CD4-positive, alpha-beta memory T cell (primary cell): ENCODE measurements at regions not wholly inside any gene's neighbourhood (a gene's known extent, or its start where the extent isn't known, plus 50 kb on each side); places are given as distances from the start of the nearest gene placed in this dataset.

Experiments
- CTCF ChIA-PET: fragments of 350-600 bp; sonication (Branson Sonifier 250); formaldehyde crosslinking; loops from one replicate; lab custom pipeline; 2021; ENCODE audit warnings: inconsistent platforms; ENCODE audit not compliant: partially characterized antibody; lab: Charles Lee
- POLR2A ChIA-PET: fragments of 350-600 bp; sonication (Branson Sonifier 250); formaldehyde crosslinking; loops from one replicate; lab custom pipeline; 2021; ENCODE audit not compliant: partially characterized antibody; lab: Charles Lee
- DNase-seq, 5 donors: peaks; one replicate each; pipeline versions ENCODE4 v3.0.0 to v3.0.0-alpha.2; 2020 to 2022; ENCODE audit warnings: mixed read lengths in 1 of 5
- H3K27ac ChIP-seq: one replicate; pipeline ENCODE4 v1.7.0; 2013; ENCODE audit warnings: low read depth, low read length
- H3K27me3 ChIP-seq: 2 replicates; pipeline ENCODE4 v1.7.0; 2013; ENCODE audit warnings: mild to moderate bottlenecking, low read length, moderate library complexity; ENCODE audit not compliant: insufficient read depth
- H3K36me3 ChIP-seq: 2 replicates; pipeline ENCODE4 v1.7.0; 2013; ENCODE audit warnings: mild to moderate bottlenecking, low read length, moderate library complexity; ENCODE audit not compliant: insufficient read depth
- H3K4me1 ChIP-seq: 2 replicates; pipeline ENCODE4 v1.7.0; 2013; ENCODE audit warnings: mild to moderate bottlenecking, low read length, moderate library complexity; ENCODE audit not compliant: insufficient read depth
- H3K4me3 ChIP-seq, 2 donors: one replicate each; pipeline ENCODE4 v1.7.0; 2013; ENCODE audit warnings: low read length in 2 of 2, mild to moderate bottlenecking in 1 of 2
- H3K9me3 ChIP-seq, 2 donors: one replicate each; pipeline ENCODE4 v1.7.0; 2013; ENCODE audit warnings: low read length in 2 of 2, control low read depth in 1 of 2; ENCODE audit not compliant: control insufficient read depth in 1 of 2
- H3K27ac Mint-ChIP-seq, 7 donors: one replicate each; pipeline ENCODE4 v1.8.0; 2020 to 2021; ENCODE audit warnings: mixed read lengths in 7 of 7, mild to moderate bottlenecking in 6 of 7, inconsistent platforms in 3 of 7, moderate library complexity in 3 of 7
- H3K27me3 Mint-ChIP-seq, 2 donors: one replicate each; pipeline ENCODE4 v1.8.0; 2020 to 2021; ENCODE audit warnings: mixed read lengths in 2 of 2
- H3K36me3 Mint-ChIP-seq, 2 donors: one replicate each; pipeline ENCODE4 v1.8.0; 2020 to 2021; ENCODE audit warnings: mixed read lengths in 2 of 2, inconsistent platforms in 1 of 2, mild to moderate bottlenecking in 1 of 2
- H3K4me1 Mint-ChIP-seq, 4 donors: one replicate each; pipeline ENCODE4 v1.8.0; 2020 to 2021; ENCODE audit warnings: mixed read lengths in 4 of 4, mild to moderate bottlenecking in 1 of 4
- H3K4me3 Mint-ChIP-seq, 8 donors: one replicate each; pipeline ENCODE4 v1.8.0; 2020 to 2021; ENCODE audit warnings: mixed read lengths in 8 of 8, mild to moderate bottlenecking in 7 of 8, moderate library complexity in 6 of 8, inconsistent platforms in 3 of 8
- H3K9me3 Mint-ChIP-seq, 8 donors: one replicate each; pipeline ENCODE4 v1.8.0; 2020 to 2021; ENCODE audit warnings: mixed read lengths in 8 of 8, mild to moderate bottlenecking in 5 of 8, inconsistent platforms in 3 of 8, moderate library complexity in 1 of 8
- intact Hi-C: fragments of 100-400 bp; cut with micrococcal nuclease; formaldehyde crosslinking; loops from one replicate; pipeline ENCODE4 v1.15.1; 2023

DNA sequence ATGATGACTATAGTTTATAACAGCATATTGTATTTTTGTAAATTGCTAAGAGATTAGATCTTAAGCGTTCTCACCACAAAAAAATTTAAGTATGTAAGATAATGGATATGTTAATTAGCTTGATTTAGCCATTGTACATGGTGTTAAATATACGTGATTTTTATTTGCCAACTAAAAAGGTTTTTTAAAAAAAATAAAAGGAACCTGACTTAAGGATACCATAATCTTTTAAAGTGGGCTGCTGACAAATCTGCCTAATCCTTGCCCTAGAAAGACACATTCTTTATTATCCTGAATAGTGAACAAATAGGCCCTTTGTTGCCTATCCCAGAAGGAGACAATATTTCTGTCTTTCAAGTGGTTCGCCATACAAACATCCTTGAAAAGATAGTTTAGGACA, 94.6 kb upstream of the FAM47C start:
- no peaks in the 10 kb centered on the region for H3K36me3 ChIP-seq
- no peaks in the 10 kb centered on the region for H3K27me3 ChIP-seq
- Mint-ChIP-seq H3K27ac (no peak overlapping the region), H3K27me3 (no peaks in the 10 kb centered on the region), H3K4me1 (no peaks in the 10 kb centered on the region), H3K4me3 (no peak overlapping the region), H3K36me3 (no peaks in the 10 kb centered on the region), H3K9me3 (peaks cover 0 to 7% (median 0%) of the 10 kb centered on the region in 8 donors)
- ChIA-PET CTCF (no interaction called here), POLR2A (no interaction called here)
- no peak overlapping the region for H3K27ac ChIP-seq
- intact Hi-C loops, result no loop called here
- H3K9me3 ChIP-seq, result no peaks in the 10 kb centered on the region
- DNase-seq, result no peak
- no peaks in the 10 kb centered on the region for H3K4me1 ChIP-seq
- no peak overlapping the region for H3K4me3 ChIP-seq

DNA sequence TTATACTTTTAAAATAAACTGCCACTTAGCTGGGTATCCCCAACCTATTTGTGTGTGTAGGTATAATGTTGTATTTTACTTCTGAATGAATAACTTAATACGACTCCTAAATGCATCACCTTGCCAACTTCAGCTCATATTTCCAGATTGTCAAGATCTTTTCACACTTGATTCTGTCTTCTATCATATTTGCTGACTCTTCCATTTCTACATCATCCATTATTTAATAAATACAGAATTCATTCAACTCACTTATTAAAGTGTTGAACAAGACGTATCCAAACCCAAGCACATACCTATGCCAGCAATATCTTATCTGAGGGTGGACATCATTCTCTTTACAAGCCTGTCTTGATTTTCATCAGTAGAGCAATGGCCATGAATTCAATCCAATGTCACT, 91.2 kb upstream of the FAM47C start:
- H3K4me1 Mint-ChIP-seq, result no peaks in the 10 kb centered on the region
- H3K36me3 Mint-ChIP-seq, result no peaks in the 10 kb centered on the region
- Histone ChIP-seq H3K27ac (no peak overlapping the region), H3K9me3 (no peaks in the 10 kb centered on the region), H3K4me3 (no peak overlapping the region), H3K4me1 (no peaks in the 10 kb centered on the region), H3K27me3 (no peaks in the 10 kb centered on the region), H3K36me3 (no peaks in the 10 kb centered on the region)
- peaks cover 0 to 7% (median 0%) of the 10 kb centered on the region in 8 donors for H3K9me3 Mint-ChIP-seq
- ChIA-PET CTCF (no interaction called here), POLR2A (no interaction called here)
- intact Hi-C loops, result no loop called here
- no peak overlapping the region for H3K4me3 Mint-ChIP-seq
- no peak overlapping the region for H3K27ac Mint-ChIP-seq
- no peak for DNase-seq
- no peaks in the 10 kb centered on the region for H3K27me3 Mint-ChIP-seq

DNA sequence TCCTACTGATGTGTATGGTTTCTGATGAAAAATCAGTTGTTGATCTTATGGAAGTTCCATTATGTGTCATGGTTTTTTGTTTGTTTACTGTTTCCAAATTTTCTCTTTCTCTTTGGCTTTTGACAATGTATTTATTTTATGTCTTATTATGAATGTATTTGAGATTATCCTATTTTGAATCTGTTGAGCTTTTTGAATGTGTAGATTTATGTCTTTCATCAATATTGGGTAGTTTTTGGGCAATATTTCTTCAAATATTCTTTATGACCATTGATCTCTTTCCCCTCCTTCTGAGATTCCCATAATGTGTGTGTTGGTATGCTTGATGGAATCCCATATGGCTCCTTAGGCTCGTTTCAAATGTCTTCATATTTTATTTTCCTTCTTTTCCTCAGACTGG, 80.5 kb upstream of the FAM47C start:
- ChIA-PET CTCF (no interaction called here), POLR2A (no interaction called here)
- intact Hi-C loops, result no loop called here
- Histone ChIP-seq H3K4me1 (no peaks in the 10 kb centered on the region), H3K36me3 (no peaks in the 10 kb centered on the region), H3K4me3 (no peak overlapping the region), H3K9me3 (no peaks in the 10 kb centered on the region), H3K27me3 (no peaks in the 10 kb centered on the region), H3K27ac (no peak overlapping the region)
- no peak for DNase-seq
- no peaks in the 10 kb centered on the region for H3K36me3 Mint-ChIP-seq
- no peak overlapping the region for H3K27ac Mint-ChIP-seq
- no peaks in the 10 kb centered on the region for H3K4me1 Mint-ChIP-seq
- H3K27me3 Mint-ChIP-seq, result no peaks in the 10 kb centered on the region
- H3K9me3 Mint-ChIP-seq, result peaks cover 0 to 22% (median 8%) of the 10 kb centered on the region in 8 donors
- no peak overlapping the region for H3K4me3 Mint-ChIP-seq

DNA sequence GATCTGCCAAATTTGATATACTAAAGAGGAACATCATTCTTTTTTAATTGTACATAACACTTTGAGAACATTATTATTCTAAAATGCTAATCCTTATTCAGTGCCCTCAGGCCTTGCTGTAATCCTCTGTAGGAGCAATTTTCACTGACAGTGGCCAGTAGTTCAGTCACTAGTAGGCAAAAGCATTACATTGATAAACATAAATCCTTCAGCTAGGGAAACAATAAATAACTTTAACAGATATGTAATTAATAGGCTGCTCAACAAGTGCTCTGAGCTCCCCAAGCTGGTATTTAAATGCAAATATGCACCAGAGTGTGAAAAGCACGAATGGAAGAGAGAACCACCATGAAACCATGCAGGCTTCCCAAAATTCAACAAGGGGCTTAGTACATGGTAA, 77.7 kb upstream of the FAM47C start:
- CTCF ChIA-PET, result no interaction called here
- no peaks in the 10 kb centered on the region for H3K27me3 Mint-ChIP-seq

DNA sequence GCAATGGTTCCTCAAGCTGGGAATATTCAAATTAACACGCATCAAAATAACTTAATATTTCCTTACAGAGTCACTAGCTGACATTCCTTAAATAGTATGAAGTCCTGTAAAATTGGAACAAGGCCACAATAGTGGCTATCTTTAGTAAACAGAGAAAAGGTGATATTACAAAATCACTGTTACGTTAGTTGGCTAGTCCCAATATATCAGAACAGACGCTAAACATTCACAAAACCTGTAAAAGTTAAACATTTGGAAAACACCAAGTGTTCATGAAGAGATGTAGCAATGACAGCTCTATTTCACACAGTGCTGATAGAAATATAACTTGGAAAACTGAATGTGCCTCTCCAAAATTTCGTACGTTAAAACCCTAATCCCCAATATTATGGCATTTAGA, 61.0 kb upstream of the FAM47C start:
- ChIA-PET POLR2A (no interaction called here), CTCF (no interaction called here)
- no peak for DNase-seq
- H3K4me3 Mint-ChIP-seq, result no peak overlapping the region
- Histone ChIP-seq H3K27me3 (no peaks in the 10 kb centered on the region), H3K27ac (no peak overlapping the region), H3K36me3 (no peaks in the 10 kb centered on the region), H3K9me3 (no peaks in the 10 kb centered on the region), H3K4me1 (no peaks in the 10 kb centered on the region), H3K4me3 (no peak overlapping the region)
- no peaks in the 10 kb centered on the region for H3K4me1 Mint-ChIP-seq
- intact Hi-C loops, result no loop called here
- no peaks in the 10 kb centered on the region for H3K9me3 Mint-ChIP-seq
- H3K27ac Mint-ChIP-seq, result no peak overlapping the region
- no peaks in the 10 kb centered on the region for H3K27me3 Mint-ChIP-seq
- H3K36me3 Mint-ChIP-seq, result no peaks in the 10 kb centered on the region

More for the DNA sequence above, 77.7 kb upstream of the FAM47C start:
- no peaks in the 10 kb centered on the region for H3K36me3 Mint-ChIP-seq
- no peaks in the 10 kb centered on the region for H3K27me3 ChIP-seq
- no peaks in the 10 kb centered on the region for H3K4me1 Mint-ChIP-seq
- H3K9me3 ChIP-seq, result no peaks in the 10 kb centered on the region
- H3K4me1 ChIP-seq, result no peaks in the 10 kb centered on the region
- no peaks in the 10 kb centered on the region for H3K36me3 ChIP-seq
- H3K4me3 Mint-ChIP-seq, result no peak overlapping the region
- no peak for DNase-seq
- H3K27ac Mint-ChIP-seq, result no peak overlapping the region
- intact Hi-C loops, result no loop called here
- H3K27ac ChIP-seq, result no peak overlapping the region
- POLR2A ChIA-PET, result no interaction called here
- peaks cover 0 to 22% (median 7%) of the 10 kb centered on the region in 8 donors for H3K9me3 Mint-ChIP-seq
- no peak overlapping the region for H3K4me3 ChIP-seq

DNA sequence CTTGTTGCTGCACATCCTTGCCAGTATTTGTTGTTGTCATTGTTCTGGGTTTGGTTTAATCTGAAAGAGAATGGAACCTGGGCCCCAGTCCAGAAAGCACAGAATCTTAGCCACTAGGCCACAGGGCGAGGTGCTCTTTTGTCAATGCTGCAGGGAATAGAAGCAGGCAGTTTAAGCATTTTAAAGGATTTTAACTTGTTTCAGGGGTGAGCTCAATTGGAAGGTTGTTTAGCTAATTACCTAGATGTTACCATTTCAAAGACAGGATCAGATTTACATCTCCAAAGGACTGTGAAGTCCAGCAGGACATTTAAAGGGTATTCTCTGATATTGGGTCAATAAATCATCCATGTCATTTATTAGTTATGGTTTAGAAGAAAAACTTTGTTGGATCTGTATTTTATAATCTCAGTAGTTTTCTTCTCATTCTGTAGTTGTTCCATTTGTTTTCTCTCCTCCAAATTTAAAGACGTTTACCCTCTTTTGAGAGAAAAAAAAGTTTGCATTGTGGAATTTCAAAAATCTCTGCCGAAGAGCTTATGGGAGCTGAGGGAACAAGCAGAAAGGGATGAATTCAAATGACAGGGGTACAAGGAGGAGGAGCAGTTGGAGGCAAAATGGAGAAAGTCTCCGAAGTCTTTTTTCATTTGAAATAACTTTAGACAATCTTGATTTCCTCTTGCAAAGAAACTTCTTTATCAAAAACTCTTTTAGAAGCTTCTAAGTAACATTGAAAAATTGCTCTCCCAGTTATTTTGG, 57.5 kb upstream of the FAM47C start:
- intact Hi-C loops, result no loop called here

DNA sequence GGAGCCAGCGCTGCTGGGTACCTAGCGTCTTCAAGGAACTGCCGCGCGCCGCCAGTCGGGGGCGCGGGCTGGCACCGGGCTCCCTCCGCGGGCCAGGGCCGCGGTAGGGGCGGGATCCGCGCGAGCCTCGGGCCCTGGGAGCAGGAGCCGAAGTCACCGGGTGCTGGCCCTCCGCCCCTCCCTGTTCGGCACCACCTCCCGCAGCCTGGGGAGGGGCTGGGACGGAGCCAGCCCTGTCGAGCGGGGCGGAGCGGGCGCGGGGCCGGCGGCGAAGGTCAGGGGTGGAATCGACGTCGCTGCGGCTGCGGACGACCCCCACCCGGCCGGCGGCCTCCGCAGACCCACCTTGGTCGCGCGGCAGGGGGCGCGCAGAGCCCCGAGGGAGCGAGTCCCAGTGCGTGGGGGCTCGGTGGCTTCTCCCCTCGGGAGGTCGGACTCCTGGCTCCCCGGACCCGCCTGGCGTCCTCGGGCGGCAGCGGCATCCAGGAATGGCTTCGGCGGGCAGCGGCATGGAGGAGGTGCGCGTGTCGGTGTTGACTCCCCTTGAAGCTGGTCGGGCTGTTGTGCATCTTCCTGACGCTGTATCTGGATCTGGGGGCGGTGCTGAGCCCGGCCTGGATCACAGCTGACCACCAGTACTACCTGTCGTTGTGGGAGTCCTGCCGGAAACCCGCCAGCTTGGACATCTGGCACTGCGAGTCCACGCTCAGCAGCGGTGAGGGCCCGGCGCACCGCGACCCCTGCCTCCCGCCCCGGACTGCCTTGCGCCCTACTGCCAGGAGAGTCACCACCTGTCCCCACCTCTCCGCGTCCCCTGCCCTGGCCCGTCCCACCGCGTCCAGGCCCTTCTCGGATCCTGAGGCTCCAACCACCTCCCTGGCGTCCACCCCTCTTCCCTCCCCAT, 50.5 kb upstream of the FAM47C start:
- Histone ChIP-seq H3K9me3 (no peaks in the 10 kb centered on the region), H3K4me3 (no peak overlapping the region), H3K36me3 (no peaks in the 10 kb centered on the region), H3K27ac (no peak overlapping the region), H3K4me1 (no peaks in the 10 kb centered on the region), H3K27me3 (no peaks in the 10 kb centered on the region)
- Mint-ChIP-seq H3K27me3 (peaks cover 0 to 8% of the 10 kb centered on the region in 2 donors), H3K36me3 (no peaks in the 10 kb centered on the region), H3K4me1 (no peaks in the 10 kb centered on the region), H3K9me3 (peaks cover 0 to 3% (median 0%) of the 10 kb centered on the region in 8 donors), H3K4me3 (no peak overlapping the region), H3K27ac (no peak overlapping the region)
- POLR2A ChIA-PET, result no interaction called here
- CTCF ChIA-PET, result no interaction called here
- no peak for DNase-seq
- intact Hi-C loops, result no loop called here

More for the DNA sequence above, 57.5 kb upstream of the FAM47C start:
- no peak overlapping the region for H3K27ac ChIP-seq
- Mint-ChIP-seq H3K4me1 (no peaks in the 10 kb centered on the region), H3K9me3 (no peaks in the 10 kb centered on the region), H3K27me3 (no peaks in the 10 kb centered on the region), H3K36me3 (no peaks in the 10 kb centered on the region), H3K4me3 (no peak overlapping the region), H3K27ac (no peak overlapping the region)
- CTCF ChIA-PET, result no interaction called here
- H3K27me3 ChIP-seq, result no peaks in the 10 kb centered on the region
- POLR2A ChIA-PET, result no interaction called here
- no peak for DNase-seq
- H3K36me3 ChIP-seq, result no peaks in the 10 kb centered on the region
- no peaks in the 10 kb centered on the region for H3K9me3 ChIP-seq
- no peaks in the 10 kb centered on the region for H3K4me1 ChIP-seq
- H3K4me3 ChIP-seq, result no peak overlapping the region
